ENCODE measurements at regions not wholly inside any gene's neighbourhood (a gene's known extent, or its start where the extent isn't known, plus 50 kb on each side); places are given as distances from the start of the nearest gene placed in this dataset.
A peak's percentile ranks its signal among the peaks of the same experiment; 100 is the strongest.

DNA sequence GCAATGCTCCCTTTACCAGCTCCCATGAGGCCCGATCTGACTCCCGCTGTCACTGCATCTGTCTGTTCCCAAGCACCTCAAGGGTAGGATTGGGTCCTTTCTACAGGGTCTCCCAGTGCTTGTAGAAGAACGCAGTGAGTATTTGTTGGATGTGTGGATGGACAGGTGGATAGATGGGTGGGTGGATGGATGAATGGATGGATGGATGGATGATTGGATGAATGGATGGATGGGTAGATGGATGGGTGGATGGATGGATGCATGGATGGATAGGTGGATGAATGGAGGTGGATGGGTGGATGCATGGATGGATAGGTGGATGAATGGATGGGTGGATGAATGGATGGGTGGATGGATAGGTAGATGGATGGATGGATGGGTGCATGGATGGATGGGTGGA, 91.6 kb downstream of the HS1BP3 start:
- no peak for TF ChIP-seq FOXK2 (IDR thresholded peaks at IDR 0.05)
- TF ChIP-seq SUZ12 (IDR thresholded peaks at IDR 0.05): no peak
- no peak for TF ChIP-seq BHLHE40 (IDR thresholded peaks at IDR 0.05; ENCODE audit: borderline replicate concordance)
- no peak for TF ChIP-seq TARDBP (IDR thresholded peaks at IDR 0.05)
- TF ChIP-seq FOXA1 (IDR thresholded peaks at IDR 0.05): no peak
- no peak for TF ChIP-seq LEF1 (IDR thresholded peaks at IDR 0.05; ENCODE audit: borderline replicate concordance)
- TF ChIP-seq NFRKB (IDR thresholded peaks at IDR 0.05): no peak
- TF ChIP-seq FOXM1 (IDR thresholded peaks at IDR 0.05; ENCODE audit: borderline replicate concordance): no peak
- TF ChIP-seq, protein P1, sequence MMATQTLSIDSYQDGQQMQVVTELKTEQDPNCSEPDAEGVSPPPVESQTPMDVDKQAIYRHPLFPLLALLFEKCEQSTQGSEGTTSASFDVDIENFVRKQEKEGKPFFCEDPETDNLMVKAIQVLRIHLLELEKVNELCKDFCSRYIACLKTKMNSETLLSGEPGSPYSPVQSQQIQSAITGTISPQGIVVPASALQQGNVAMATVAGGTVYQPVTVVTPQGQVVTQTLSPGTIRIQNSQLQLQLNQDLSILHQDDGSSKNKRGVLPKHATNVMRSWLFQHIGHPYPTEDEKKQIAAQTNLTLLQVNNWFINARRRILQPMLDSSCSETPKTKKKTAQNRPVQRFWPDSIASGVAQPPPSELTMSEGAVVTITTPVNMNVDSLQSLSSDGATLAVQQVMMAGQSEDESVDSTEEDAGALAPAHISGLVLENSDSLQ (IDR thresholded peaks at IDR 0.05): no peak
- no peak for TF ChIP-seq HDGF (IDR thresholded peaks at IDR 0.05; ENCODE audit: borderline replicate concordance)
- no peak for DNase-seq (ENCODE audit: extremely low spot score)
- POLR2A ChIA-PET: interaction anchor here (5.3 kb wide), 1 partner anchor 112 kb away, joined by 29 read pairs; the partner anchor contains the start of gene RHOB
- CTCF ChIA-PET: no interaction called here

DNA sequence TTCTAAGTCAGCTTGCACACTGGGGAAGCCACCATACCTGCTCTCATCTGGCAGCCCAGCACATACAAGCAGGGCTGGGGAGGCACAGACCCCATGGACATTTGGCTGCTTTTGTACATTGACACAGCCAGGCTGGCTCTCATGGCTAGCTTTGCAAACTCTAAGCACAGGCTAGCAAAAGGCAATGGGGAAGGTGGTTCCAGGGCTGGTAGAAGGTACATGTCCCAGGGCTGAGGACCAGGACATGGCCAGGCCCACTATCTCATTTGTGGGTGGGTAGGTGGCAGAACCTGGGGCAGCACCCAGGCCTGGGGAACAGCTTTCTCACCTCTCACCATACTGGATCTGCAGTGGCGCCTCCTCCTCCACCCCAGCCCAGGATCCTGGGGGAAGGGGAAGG, 90.9 kb downstream of the HS1BP3 start:
- no peak for DNase-seq (ENCODE audit: extremely low spot score)
- ChIA-PET CTCF (interaction anchor here (0.5 kb wide), 1 partner anchor 730 kb away, joined by 3 read pairs; no protein-coding TSS in a partner anchor), POLR2A (interaction anchor here (5.3 kb wide), 1 partner anchor 113 kb away, joined by 29 read pairs; the partner anchor contains the start of gene RHOB)
- TF ChIP-seq ELF4 (IDR thresholded peaks at IDR 0.05) (no peak), BHLHE40 (IDR thresholded peaks at IDR 0.05; ENCODE audit: borderline replicate concordance) (no peak), ARNT (IDR thresholded peaks at IDR 0.05) (no peak)

DNA sequence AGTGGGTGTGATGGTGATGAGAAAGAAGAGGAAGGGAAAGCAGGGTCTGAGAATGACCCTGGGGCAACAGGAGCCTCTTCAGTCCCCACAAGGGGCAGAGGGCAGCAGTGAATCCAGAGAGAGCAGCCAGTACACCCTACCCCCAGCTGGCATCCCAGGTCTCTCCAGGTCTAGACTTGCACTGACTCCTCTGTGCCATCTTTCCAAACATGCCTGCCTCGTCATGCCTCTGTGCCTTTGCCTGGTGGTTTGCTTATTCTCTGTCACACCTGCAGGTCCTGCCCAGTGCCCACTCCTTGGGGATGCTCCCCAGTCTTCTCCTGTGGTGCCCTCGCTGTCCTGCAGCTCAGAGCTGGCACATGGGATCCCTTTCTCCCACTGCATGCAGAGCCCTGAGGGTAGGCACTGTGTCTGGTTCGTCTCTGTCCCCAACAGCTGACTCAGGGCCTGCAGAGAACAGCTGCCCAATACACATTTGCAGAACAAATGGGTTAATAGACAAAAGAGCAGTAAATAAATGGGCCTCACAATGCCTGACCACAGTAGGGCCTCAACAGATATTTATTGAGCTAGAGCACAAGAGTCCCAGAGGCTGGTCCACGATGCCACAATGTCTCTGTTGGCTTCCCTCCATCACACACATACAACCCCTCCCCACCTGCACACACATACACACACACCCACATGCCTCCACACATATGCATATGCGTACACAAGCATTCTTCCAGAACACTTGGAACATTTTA, 89.8 kb downstream of the HS1BP3 start:
- no peak for TF ChIP-seq LEF1 (IDR thresholded peaks at IDR 0.05; ENCODE audit: borderline replicate concordance)
- no peak for TF ChIP-seq ZNF384 (IDR thresholded peaks at IDR 0.05)
- TF ChIP-seq FOXK2 (IDR thresholded peaks at IDR 0.05): no peak
- no peak for TF ChIP-seq FOXA1 (IDR thresholded peaks at IDR 0.05)
- TF ChIP-seq NFRKB (IDR thresholded peaks at IDR 0.05): no peak
- no peak for TF ChIP-seq HDGF (IDR thresholded peaks at IDR 0.05; ENCODE audit: borderline replicate concordance)
- no peak for TF ChIP-seq CTBP1 (IDR thresholded peaks at IDR 0.05; ENCODE audit: borderline replicate concordance)
- TF ChIP-seq FOXM1 (IDR thresholded peaks at IDR 0.05; ENCODE audit: borderline replicate concordance): no peak
- TF ChIP-seq, protein P1 (IDR thresholded peaks at IDR 0.05): no peak
- no peak for TF ChIP-seq ARNT (IDR thresholded peaks at IDR 0.05)
- no peak for TF ChIP-seq ELF4 (IDR thresholded peaks at IDR 0.05)
- no peak for TF ChIP-seq L3MBTL2 (conservative IDR thresholded peaks at IDR 0.05)
- no peak for TF ChIP-seq SP1 (IDR thresholded peaks at IDR 0.05)
- no peak for TF ChIP-seq BHLHE40 (IDR thresholded peaks at IDR 0.05; ENCODE audit: borderline replicate concordance)
- no peak for TF ChIP-seq TARDBP (IDR thresholded peaks at IDR 0.05)
- no peak for TF ChIP-seq SUZ12 (IDR thresholded peaks at IDR 0.05)
- ChIA-PET POLR2A (interaction anchor here (5.3 kb wide), 1 partner anchor 114 kb away, joined by 29 read pairs; the partner anchor contains the start of gene RHOB), CTCF (no interaction called here)
- DNase-seq (ENCODE audit: extremely low spot score): no peak

DNA sequence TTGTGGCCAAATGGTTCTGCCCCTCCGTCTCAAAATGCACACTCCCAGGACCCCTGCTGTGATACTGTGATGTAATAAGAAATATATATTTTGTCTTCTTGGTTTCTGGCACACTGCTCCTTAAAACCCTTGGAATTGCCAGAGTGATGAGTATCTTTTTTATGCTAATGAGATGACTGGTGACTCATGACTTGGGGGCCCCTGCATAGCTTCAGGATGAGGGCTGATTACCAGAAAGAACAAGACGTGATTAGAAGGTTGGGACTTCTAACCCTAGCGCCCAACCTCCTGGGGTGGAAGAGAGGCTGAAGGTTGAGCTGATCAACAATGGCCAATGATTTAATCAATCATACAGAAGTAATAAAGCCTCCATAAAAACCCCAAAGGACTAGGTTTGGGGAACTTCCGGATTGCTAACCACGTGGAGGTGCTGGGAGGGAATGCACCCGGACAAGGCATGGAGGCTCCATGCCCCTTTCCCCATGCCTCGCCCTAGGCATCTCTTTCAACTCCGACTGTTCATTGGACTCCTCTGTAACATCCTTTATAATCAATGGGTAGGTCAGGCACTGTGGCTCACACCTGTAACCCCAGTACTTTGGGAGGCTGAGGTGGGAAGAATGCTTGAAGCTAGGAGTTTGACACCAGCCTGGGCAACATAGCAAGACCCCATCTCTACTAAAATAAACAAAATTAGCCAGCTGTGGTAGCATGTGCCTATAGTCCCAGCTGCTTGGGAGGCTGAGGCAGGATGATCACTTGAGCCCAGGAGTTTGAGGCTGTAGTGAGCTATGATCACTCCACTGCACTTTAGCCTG, 89.1 kb downstream of the HS1BP3 start:
- DNase-seq (ENCODE audit: extremely low spot score): no peak
- TF ChIP-seq SUZ12 (IDR thresholded peaks at IDR 0.05): no peak
- no peak for TF ChIP-seq ARNT (IDR thresholded peaks at IDR 0.05)
- TF ChIP-seq CTBP1 (IDR thresholded peaks at IDR 0.05; ENCODE audit: borderline replicate concordance): no peak
- no peak for TF ChIP-seq L3MBTL2 (conservative IDR thresholded peaks at IDR 0.05)
- TF ChIP-seq HDGF (IDR thresholded peaks at IDR 0.05; ENCODE audit: borderline replicate concordance): no peak
- no peak for TF ChIP-seq LEF1 (IDR thresholded peaks at IDR 0.05; ENCODE audit: borderline replicate concordance)
- no peak for TF ChIP-seq BHLHE40 (IDR thresholded peaks at IDR 0.05; ENCODE audit: borderline replicate concordance)
- no peak for TF ChIP-seq TARDBP (IDR thresholded peaks at IDR 0.05)
- ChIA-PET POLR2A (interaction anchor here (5.3 kb wide), 1 partner anchor 114 kb away, joined by 29 read pairs; the partner anchor contains the start of gene RHOB), CTCF (no interaction called here)

DNA sequence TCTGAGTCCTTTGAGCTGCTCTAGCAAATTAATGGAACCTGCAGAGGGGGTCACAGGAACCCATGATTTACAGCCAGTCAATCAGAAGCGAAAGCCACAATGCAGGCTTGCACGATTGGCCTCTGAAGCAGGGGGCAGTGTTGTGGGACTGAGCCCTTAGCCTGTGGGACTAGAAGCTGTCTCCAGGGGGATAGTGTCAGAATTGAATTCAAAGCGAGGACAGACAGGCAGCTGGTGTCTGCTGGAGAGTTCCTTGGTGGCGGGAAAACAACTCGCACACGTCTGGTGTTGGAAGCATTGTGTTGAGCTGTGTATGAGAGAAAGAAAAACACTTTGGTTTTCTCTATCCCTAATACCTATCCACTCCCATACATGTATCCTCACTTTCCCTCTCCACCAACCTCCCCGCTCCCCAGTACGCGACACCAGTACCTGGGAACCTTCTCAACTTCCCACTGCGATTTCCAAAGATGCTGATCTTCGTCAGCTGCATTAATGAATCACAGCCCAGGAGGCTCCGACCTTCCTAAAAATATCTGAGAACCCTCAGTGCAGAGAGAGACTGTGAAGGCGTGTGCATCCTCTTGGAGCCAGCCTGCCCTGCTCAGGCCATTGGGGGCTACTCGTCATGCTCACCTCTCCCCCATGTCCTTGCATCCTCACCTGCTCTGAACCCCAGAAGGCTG, 88.2 kb downstream of the HS1BP3 start:
- DNase-seq (ENCODE audit: extremely low spot score): peak; percentile 31
- CTCF ChIA-PET: interaction anchor here (0.7 kb wide), 1 partner anchor 14 kb away, joined by 3 read pairs; no protein-coding TSS in a partner anchor
- TF ChIP-seq L3MBTL2 (conservative IDR thresholded peaks at IDR 0.05) (no peak), TARDBP (IDR thresholded peaks at IDR 0.05) (no peak), SP1 (IDR thresholded peaks at IDR 0.05) (no peak), FOXK2 (IDR thresholded peaks at IDR 0.05) (no peak), FOXA1 (IDR thresholded peaks at IDR 0.05) (no peak)
- TF ChIP-seq, protein P1 (IDR thresholded peaks at IDR 0.05): peak; percentile 61
- POLR2A ChIA-PET: interaction anchor here (5.3 kb wide), 1 partner anchor 115 kb away, joined by 29 read pairs; the partner anchor contains the start of gene RHOB
